ENCODE measurements at regions not wholly inside any gene's neighbourhood (a gene's known extent, or its start where the extent isn't known, plus 50 kb on each side); places are given as distances from the start of the nearest gene placed in this dataset.

GRCh38 chr6:151722342-151722741 lies 85.1 kb upstream of the ESR1 start:
- TF ChIP-seq EZH2 (IDR thresholded peaks at IDR 0.05; ENCODE audit: borderline replicate concordance, low read depth, low read length, severe bottlenecking) (no peak), CTCF (IDR thresholded peaks at IDR 0.05; ENCODE audit: borderline replicate concordance, extremely low read depth, low read length, poor library complexity, severe bottlenecking) (no peak)

Measured in DND-41 (cell line).